ENCODE measurements at regions not wholly inside any gene's neighbourhood (a gene's known extent, or its start where the extent isn't known, plus 50 kb on each side); places are given as distances from the start of the nearest gene placed in this dataset.

DNA sequence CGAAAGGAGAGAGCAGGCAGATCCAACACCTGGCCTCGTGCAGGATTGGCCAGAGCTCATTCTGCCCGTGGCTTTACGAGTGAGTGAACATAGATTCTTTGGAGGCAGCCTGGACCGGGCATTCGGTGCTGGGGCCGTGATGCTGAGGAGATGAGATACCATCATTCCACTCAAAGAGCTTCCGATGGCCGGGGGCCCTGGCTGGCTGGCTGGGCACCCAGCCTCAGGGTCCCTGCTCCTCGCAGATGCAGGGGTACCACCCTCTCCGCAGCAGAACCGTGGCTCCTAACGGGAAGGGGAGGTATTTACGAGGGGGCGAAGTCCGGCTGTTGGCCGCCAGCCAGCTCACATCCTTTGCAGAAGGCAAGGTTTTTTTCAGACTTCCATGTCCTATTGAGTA, 66.1 kb upstream of the FOXF1 start:
- no peak for TF ChIP-seq EZH2 (optimal IDR thresholded peaks at IDR 0.05; ENCODE audit: low read depth, low read length)
- TF ChIP-seq, protein P1, sequence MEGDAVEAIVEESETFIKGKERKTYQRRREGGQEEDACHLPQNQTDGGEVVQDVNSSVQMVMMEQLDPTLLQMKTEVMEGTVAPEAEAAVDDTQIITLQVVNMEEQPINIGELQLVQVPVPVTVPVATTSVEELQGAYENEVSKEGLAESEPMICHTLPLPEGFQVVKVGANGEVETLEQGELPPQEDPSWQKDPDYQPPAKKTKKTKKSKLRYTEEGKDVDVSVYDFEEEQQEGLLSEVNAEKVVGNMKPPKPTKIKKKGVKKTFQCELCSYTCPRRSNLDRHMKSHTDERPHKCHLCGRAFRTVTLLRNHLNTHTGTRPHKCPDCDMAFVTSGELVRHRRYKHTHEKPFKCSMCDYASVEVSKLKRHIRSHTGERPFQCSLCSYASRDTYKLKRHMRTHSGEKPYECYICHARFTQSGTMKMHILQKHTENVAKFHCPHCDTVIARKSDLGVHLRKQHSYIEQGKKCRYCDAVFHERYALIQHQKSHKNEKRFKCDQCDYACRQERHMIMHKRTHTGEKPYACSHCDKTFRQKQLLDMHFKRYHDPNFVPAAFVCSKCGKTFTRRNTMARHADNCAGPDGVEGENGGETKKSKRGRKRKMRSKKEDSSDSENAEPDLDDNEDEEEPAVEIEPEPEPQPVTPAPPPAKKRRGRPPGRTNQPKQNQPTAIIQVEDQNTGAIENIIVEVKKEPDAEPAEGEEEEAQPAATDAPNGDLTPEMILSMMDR (IDR thresholded peaks at IDR 0.05; ENCODE audit: low read length) = no peak
